ENCODE measurements at regions not wholly inside any gene's neighbourhood (a gene's known extent, or its start where the extent isn't known, plus 50 kb on each side); places are given as distances from the start of the nearest gene placed in this dataset.

GRCh38 chr16:87043231-87044031 lies 273.8 kb downstream of the C16orf95 start:
- peak; percentile 14 for DNase-seq

- DNase-seq = no peak
Measured at GRCh38 chr16:87044032-87044382, 273.2 kb downstream of the C16orf95 start.

GRCh38 chr16:87044829-87045228 lies 272.4 kb downstream of the C16orf95 start:
- DNase-seq = no peak

GRCh38 chr16:87045466-87046216 lies 271.6 kb downstream of the C16orf95 start:
- no peak for DNase-seq

- DNase-seq = no peak
Measured at GRCh38 chr16:87046235-87046634, 271.0 kb downstream of the C16orf95 start.

- DNase-seq = no peak
Measured at GRCh38 chr16:87047221-87048037, 269.8 kb downstream of the C16orf95 start.

GRCh38 chr16:87048038-87048729 lies 269.0 kb downstream of the C16orf95 start:
- DNase-seq = no peak

- DNase-seq = no peak
Measured at GRCh38 chr16:87048730-87049115, 268.5 kb downstream of the C16orf95 start.

- peak; percentile 11 for DNase-seq
Measured at GRCh38 chr16:87049216-87049615, 268.0 kb downstream of the C16orf95 start.

GRCh38 chr16:87050142-87050541 lies 267.1 kb downstream of the C16orf95 start:
- DNase-seq = no peak

GRCh38 chr16:87051526-87052320 lies 265.5 kb downstream of the C16orf95 start:
- DNase-seq = no peak

GRCh38 chr16:87052506-87052905 lies 264.7 kb downstream of the C16orf95 start:
- no peak for DNase-seq

GRCh38 chr16:87053016-87053982 lies 263.9 kb downstream of the C16orf95 start:
- DNase-seq = no peak

- DNase-seq = no peak
Measured at GRCh38 chr16:87054154-87054553, 263.0 kb downstream of the C16orf95 start.

GRCh38 chr16:87054856-87055255 lies 262.3 kb downstream of the C16orf95 start:
- no peak for DNase-seq

GRCh38 chr16:87056083-87056482 lies 261.1 kb downstream of the C16orf95 start:
- DNase-seq = no peak

GRCh38 chr16:87056551-87056950 lies 260.6 kb downstream of the C16orf95 start:
- DNase-seq = no peak

GRCh38 chr16:87057211-87057881 lies 259.8 kb downstream of the C16orf95 start:
- DNase-seq = no peak

- no peak for DNase-seq
Measured at GRCh38 chr16:87057951-87058560, 259.1 kb downstream of the C16orf95 start.
